HG03442 (cell line): ENCODE measurements at regions not wholly inside any gene's neighbourhood (a gene's known extent, or its start where the extent isn't known, plus 50 kb on each side); places are given as distances from the start of the nearest gene placed in this dataset.

ENCODE experiments used
- ATAC-seq: cut with Tn5 transposase; IDR thresholded peaks from one replicate; pipeline ENCODE4 v1.9.1; 2021; ENCODE audit warnings: mild to moderate bottlenecking, moderate library complexity; ENCODE audit not compliant: unreplicated experiment

DNA sequence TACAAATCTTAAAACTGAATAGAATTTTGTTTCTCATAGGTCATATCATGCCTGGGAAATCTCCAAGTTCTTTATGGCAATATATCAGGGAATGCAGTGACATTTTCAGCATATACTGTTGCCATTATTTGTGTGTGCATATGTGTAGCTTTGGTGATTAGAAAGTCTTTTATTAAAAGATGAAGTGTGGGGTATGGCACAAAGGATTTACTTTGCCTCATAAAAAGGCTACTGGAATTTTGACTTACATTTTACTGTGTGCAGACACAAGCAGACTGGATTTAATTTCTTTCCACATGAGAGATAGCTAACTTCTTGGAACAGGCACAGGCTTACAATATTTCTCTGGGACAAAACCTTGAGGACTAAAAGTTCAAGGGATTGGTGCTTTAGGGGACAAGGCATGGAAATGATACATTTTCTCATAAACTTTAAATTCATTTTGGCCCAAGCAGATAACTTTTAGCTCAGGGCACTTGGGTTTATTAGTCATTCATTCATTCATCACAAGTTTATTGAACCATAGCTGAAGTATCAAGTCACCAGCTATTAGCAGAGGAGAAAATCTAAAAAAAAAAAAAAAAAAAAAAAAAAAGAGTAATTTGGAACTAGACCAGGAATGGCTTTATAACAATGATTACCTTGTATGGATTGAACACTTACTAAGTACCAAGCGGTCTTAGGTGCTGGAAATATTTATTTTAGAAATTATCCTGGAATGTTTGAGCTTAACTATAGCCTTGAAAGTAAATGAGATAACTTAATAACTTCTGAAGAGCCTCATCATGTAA is 191.5 kb downstream of the SLIT2 start:
- no peak for ATAC-seq

DNA sequence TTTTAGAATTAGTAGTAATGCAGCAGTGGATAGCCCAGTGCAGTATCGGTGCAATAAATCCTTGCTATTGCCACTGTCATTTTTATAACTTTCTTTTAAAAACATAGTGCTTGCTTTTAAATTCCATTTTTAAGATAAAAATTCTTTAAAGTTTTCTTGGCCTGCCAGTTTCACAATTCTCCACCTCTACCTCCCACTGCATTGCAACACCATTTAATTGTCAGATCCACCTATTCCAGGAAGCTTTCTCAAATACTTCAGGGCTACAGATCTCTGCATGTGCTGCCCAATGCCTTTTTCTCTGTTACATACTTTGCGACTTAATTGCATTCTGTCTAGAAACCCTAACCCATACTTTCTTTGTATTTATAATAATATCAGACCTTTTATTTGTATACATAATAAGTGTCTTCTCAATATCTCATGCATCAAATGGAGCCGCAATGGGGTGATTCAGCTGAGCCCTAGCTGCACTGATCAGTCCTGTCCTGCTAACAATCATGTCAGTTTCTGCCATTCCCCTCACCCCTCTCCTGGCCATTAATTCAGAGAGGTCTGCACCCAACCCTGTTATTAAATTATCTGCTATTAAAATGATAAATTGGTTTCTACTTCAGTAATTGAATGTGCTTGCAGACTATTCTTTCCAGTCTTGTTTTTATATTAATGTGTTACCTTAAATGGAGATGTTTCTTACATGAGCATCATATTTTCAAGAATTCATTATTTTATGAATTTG is 193.1 kb downstream of the SLIT2 start:
- ATAC-seq, result no peak

DNA sequence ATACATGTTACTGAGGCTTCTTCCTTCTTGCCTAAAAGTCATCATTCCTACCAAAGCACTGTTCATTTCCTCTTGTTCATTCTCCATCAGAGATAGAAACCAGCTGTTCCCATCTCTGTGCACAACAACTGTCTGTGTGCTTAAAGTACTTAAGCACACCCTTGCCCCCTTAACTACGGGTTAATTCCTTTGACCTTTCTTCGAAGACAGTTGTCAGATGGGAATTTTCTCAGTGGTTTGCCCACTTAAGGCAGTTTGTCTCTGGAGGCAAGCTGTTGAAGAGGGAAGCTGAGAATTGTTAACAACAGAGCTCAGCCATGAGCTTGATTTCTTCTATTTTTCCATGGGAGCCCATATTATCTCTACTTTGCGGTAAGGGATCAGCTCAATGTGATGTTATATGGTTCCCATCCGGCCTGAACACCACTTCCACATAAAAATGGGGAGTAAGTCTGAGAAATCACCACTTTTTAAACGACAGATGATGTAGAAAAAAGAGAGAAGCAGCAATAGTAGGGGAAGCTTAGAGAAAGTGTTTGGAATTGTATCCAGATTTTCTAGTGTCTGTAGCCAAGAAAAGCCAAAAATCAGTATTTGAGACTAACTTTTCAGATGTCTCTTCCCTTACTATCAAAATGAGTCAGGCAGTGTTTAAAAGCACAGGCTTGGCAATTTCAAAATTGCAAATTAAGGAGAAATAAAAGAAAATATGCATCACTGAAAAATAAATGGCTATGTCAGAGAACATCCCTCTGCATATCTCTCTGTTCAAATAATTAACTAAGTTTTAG is 194.4 kb downstream of the SLIT2 start:
- ATAC-seq, result no peak

DNA sequence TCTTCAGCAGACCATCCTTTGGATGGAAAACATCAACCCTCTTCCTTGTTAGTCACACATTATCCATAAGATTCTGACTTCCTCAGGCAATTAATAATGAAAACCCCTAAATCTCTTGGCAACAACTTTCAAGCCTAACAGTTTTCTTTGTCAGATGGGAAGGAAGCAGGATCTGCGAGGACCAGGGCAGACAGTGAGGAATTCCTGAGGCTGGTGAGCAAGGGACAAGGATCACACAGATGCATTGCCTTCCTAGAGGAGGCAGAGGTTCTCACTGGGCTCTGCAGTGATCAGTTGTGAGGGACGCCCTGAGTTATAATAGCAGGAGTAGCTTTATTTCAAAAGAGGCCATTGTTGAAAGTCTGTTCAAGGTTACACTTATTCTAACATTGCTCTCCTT is 195.4 kb downstream of the SLIT2 start:
- ATAC-seq, result no peak

- ATAC-seq, result no peak
Measured at GRCh38 chr4:20451986-20452385, 200.3 kb downstream of the SLIT2 start.

DNA sequence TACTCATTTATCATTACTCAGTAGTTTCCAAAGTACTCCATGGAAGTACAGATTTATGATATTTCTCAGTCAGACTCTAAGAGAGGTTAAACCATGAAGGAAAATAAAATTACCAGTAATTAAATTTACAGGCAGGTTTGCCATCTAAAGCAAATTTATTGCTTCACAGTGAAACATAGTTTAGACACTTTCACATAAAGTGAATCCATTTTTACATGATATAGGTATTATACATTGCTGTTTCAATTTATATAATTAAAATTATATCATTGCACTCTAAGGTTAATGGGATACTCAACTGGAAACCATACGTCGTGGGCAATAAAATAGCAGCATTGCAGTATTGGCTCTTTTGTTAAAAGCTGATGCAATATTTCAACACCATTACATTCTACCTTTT is 202.8 kb downstream of the SLIT2 start:
- no peak for ATAC-seq

GRCh38 chr4:20456407-20456806 is 204.7 kb downstream of the SLIT2 start:
- ATAC-seq, result no peak

DNA sequence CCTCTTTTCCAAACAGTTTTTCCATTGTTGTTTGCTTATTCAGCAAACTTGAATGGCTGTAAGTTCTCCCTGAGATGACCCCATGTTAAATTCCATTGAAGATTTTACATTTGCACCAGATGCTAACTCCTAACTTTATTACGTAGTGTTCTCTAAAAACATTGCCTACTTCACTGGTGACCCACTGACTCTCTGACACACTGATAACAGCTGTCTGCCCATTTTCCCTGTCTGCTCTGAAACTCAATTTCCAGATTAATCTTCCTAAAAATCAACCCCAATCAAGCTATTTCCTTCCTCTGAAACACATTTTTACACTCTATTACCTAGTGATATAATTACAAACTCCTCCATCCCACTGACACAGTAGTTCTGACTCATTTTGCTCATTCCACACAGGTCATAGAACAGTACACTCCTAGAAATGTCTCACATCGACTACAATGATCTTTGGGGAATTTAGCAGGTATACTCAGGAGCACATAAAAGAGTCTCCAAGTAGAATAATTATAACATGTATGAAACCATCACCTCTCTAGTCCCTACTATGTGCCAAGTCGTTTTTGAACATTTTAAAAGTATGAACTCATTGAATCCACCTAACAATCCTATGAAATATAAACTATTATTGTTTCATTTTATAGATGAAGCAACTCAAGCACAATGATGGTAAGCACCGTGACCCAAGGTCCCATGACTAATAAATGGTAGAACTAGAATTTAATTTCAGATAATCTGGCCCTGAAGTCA is 210.9 kb downstream of the SLIT2 start:
- ATAC-seq, result no peak

GRCh38 chr4:20463176-20463430 is 211.4 kb downstream of the SLIT2 start:
- ATAC-seq, result no peak

DNA sequence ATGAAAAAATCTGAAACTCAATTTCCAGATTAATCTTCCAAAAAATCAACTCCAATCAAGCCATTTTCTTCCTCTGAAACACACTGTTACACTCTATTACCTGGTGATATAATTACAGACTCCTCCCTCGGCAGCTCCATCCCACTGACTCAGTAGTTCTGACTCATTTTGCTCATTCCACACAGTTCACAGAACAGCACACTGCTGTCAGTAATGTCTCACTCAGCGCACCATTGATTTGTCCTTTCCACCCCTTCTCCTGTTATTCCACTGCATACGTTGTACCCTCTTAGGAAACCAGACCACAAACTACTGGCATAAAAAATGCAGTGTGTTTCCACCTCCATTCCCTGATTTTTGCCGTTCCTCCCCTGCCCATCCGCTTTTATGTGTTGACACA is 212.7 kb downstream of the SLIT2 start:
- no peak for ATAC-seq

- ATAC-seq, result no peak
Measured at GRCh38 chr4:20474119-20474518, 222.4 kb downstream of the SLIT2 start.

GRCh38 chr4:20478412-20478811 is 221.8 kb upstream of the PACRGL start:
- no peak for ATAC-seq

- ATAC-seq, result no peak
Measured at GRCh38 chr4:20480165-20480947, 219.9 kb upstream of the PACRGL start.

GRCh38 chr4:20483416-20483815 is 216.8 kb upstream of the PACRGL start:
- ATAC-seq, result no peak

GRCh38 chr4:20486433-20486832 is 213.8 kb upstream of the PACRGL start:
- ATAC-seq, result no peak

- ATAC-seq, result no peak
Measured at GRCh38 chr4:20487446-20487845, 212.8 kb upstream of the PACRGL start.

DNA sequence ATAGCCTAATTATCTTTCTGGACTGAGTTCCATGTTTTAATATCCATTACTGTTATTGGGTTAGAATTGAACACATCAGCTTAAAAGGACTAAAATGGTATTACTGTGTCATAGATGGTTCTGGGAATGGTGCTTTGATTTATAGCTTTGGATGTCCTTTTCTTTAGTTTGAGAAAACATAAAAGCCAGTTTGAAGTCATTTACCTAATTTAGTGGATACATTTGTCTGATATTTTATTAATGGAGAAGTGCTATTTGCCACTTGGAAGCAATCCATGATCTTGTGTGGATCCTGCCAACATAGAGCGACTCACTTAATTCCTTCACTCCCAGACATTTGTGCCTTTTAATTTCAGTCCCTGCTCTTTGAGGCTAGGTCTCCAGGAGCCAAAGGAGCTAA is 212.4 kb upstream of the PACRGL start:
- no peak for ATAC-seq

DNA sequence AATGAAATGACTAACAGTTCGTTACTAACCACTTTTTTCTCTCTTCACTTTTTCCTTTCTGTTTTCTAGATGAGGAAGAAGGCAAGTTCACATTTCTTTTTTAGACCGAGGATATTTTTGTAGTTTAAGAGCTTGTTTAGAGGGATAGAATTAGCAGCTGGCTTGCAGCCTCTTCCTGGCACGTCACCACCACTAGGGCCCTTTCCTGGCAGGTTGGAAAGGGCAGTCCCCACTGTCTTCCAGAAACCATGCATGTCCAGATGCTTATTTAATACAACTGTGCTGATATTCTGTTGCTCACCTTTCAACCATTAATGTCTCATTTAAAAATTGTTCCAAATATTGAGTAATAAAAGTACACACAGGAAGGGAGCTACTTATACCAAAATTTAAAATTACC is 209.5 kb upstream of the PACRGL start:
- no peak for ATAC-seq

DNA sequence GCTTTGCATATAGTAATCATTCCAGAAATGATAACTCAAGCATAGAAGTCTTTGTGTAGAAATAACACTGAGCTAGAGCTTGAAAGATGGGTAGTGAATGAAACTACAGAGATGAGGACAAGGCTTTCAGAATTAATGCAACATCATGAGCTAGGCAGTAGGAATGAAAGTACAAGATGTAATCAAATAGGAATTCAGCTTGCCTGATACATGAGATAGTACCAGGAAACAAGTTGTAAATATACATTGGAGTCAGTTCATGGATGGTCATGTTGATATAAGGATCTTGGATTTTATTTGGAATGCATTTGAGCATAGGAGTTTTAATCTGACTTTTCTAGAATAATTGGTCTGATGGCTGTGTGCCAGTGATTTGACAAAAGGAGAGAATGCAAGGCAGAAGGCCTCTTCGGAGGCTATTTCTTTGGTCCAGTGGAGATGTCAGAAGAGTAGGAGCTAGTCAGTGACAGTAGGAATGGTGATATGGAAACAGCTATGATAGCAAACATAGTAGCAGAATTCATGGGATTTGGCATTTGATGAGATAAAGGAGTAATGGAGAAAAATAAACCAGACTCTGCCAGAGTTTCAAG is 206.4 kb upstream of the PACRGL start:
- ATAC-seq, result no peak

- ATAC-seq, result no peak
Measured at GRCh38 chr4:20496068-20496467, 204.2 kb upstream of the PACRGL start.
